Skin epidermis (tissue), 12 donors: ENCODE measurements at regions not wholly inside any gene's neighbourhood (a gene's known extent, or its start where the extent isn't known, plus 50 kb on each side); places are given as distances from the start of the nearest gene placed in this dataset.

Experiments
- H3K27ac ChIP-seq, 21 experiments: fragments of 200-600 bp; sonication (generic) in 11 of 21; one replicate each; pipeline ENCODE4 v1.5.0; 2020; ENCODE audit warnings: mild to moderate bottlenecking in 3 of 21, inconsistent platforms in 2 of 21, moderate library complexity in 2 of 21
- H3K4me3 ChIP-seq, 7 experiments: fragments of 200-600 bp; sonication (generic) in 2 of 7; one replicate each; pipeline ENCODE4 v1.5.0; 2020; ENCODE audit warnings: inconsistent platforms in 2 of 7, mild to moderate bottlenecking in 2 of 7, moderate library complexity in 1 of 7

DNA sequence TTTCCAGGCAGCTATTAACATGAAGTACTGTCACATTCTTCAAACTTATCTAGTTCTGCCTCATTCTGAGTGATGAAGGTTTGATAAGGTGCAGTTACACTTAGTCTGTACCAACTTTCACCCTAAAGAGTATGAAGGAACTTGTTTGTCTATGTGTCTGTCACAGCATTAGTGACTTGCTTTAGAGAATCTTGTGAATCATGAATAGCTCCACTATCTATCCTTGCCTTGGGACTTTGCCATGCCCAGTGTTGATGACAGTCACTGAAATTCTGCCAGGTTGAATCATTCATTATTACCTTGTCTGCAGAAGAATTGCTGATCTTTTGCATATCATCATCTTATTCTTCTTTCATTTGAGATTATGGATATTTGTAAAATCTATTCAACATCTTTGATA, 50.9 kb upstream of the A1CF start:
- no peak overlapping the region for H3K4me3 ChIP-seq
- no peak overlapping the region for H3K27ac ChIP-seq

DNA sequence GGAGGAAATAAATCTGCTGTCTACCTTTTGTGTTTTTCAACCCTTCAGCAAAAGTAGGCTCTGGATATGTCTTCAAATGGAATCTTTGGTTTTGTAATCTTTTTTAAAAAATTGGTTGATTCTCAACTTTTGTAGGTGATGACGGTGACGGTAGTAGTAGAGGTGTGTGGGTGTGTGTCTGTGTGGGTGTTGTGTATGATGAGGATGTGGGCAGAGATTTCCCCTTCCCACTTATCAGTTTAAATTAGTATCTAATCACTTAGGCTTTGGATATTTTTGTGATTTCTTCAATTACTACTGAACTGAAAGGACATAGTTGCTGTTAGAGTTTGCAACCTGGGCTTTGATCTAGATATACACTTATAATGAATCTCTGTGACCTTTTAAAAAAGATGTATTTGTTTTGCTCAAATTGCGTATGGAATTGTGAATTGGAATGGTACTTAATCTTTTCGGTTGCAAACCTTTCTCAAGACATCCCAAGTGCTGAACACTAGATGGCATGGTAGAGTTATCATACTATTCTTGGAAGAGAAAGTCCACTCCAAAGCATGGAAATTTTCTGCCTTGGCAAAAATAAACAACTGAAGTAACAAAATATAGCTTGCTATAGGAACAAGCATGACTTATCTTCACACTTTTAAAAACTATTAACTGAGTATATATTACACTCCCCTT, 51.9 kb upstream of the A1CF start:
- Histone ChIP-seq H3K27ac (no peak overlapping the region), H3K4me3 (no peak overlapping the region)

DNA sequence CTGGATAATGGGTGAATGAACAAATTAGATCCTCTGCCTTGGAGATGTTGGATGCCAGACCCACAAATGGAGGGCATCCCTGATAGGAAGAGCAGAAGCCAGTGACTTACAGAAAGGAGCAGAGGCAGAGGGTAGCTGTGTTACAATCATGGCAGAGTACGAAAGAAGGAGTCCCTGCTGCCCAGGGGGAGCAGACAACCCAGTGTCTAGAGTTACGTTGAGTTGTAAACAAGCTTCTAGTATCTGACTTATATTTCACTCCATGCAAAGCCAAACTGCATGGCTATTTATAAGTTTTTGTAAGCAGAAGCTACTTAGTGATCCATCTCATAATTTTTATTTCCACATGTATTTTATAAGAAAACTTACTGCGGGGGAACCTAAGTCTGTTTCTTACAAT, 56.2 kb upstream of the A1CF start:
- H3K27ac ChIP-seq: no peak overlapping the region
- no peak overlapping the region for H3K4me3 ChIP-seq

DNA sequence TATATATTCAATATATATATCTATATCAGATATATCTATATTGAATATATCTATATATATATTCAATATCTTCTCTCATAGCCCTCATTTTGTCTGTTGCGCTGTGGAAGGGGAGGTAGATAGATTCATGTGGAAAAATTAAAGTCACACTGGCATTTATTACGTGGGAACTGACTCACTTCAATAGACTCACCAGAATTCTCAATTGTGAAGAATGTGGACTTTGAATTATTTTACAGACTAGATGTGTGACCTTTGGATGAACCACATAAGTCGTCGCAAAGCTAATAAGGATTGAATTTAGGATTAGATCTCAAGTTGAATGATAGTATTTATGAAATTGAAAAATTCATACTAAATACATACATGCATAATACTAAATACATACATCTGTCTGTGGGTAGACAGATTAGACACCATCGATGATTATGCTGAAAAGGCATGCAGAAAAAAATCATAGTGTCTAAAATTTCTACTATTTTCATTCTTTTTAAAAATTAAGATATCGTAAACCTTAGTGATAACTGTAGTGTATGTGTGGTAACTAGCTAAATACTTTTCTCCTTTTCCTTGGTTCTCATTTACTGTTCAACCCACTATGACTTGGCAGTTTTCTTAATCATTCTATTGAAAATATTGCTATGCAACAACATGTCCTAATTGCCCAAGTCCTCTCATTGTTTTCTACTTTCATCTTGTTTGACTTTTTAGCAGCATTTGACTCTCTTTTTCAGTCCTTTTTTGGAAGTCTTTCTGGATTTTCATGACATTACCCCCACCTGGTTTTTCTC, 61.8 kb upstream of the A1CF start:
- Histone ChIP-seq H3K27ac (no peak overlapping the region), H3K4me3 (no peak overlapping the region)

DNA sequence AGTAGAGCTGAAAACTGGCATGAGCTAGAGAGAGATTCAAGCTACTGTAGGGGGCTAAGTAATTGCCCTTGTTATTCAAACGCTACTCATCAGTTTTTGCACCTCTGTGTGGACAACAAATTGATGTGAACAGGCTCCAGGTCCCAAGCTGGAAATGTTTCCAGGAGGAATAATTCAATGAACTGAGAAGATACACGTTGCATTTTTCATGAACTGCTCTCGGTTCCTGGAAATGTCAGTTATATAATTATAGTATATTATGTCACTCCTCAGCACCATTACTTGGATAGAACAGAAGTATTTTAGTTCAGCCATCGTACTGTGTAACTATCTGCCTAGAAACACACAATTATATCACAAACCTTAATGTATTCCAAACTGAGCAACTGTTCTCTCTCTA, 65.9 kb upstream of the A1CF start:
- no peak overlapping the region for H3K27ac ChIP-seq
- no peak overlapping the region for H3K4me3 ChIP-seq

DNA sequence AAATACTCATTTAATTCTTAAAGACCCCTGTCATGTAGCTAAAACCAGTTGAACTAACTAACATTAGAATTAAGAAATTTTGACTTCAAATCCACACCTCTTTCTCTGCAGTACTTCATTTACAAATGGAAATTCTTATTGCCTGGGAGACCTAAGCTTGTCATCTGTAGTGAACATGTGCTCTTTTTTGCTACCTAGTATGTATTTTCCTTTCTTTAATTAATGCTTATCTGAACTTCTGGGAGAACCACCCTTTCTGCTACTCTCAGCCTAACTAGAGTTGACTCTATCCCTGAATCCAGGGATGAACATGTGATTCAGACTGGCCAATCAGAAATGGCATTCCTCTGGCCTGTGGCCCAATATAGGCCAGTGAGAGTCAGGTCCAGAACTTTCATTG, 75.9 kb upstream of the A1CF start:
- Histone ChIP-seq H3K4me3 (no peak overlapping the region), H3K27ac (no peak overlapping the region)

DNA sequence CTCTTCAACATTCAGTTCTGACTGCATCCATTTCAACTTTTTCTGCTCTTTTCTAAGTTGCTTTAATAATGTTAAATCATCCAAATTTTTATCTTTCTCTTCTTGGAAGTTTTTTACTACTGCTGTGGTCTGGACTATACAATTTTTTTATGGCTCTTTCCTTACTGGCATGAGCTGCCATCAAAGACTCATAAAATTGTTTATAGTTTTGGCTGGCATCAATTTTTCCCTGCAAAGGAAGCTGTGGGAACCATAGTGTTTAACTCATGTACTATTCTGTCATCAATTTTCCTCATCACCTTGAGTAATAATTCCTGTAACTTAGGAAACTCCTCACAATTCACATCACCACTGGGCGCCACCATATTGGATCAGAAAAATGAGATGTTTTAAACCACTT, 77.6 kb upstream of the A1CF start:
- Histone ChIP-seq H3K4me3 (no peak overlapping the region), H3K27ac (no peak overlapping the region)

DNA sequence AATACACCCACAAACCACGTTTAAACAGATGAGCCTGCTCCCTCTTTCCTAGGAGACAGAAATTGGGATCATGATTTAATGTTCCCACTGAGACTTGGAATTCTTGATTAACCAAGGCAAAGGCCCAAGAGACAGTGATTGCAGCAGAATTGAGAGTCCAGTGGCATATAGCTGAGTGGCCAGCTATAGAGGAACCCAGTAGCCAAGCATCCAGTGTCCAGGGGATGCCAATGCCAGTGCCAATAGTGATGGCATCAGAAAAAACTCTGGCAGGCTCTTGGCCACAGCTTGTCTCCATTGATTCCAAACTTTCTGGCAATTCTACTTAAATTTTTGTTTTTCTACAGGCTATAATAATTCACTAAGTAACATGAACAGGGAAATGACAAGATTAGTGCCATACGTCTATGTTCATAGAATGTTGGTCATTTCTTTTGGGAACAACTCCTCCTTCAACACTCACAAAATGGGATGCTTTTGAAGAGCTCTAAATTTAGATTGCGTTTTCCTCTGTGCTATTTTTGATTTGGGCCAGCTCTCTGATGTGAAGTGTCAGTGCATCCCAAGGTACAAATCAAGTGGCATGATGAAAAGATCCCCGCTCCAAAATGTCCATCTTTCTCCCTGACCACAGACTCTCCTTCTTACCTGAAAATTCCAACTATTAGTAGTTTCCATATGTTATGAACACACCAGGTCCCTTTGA, 83.1 kb upstream of the A1CF start:
- Histone ChIP-seq H3K27ac (no peak overlapping the region), H3K4me3 (no peak overlapping the region)

DNA sequence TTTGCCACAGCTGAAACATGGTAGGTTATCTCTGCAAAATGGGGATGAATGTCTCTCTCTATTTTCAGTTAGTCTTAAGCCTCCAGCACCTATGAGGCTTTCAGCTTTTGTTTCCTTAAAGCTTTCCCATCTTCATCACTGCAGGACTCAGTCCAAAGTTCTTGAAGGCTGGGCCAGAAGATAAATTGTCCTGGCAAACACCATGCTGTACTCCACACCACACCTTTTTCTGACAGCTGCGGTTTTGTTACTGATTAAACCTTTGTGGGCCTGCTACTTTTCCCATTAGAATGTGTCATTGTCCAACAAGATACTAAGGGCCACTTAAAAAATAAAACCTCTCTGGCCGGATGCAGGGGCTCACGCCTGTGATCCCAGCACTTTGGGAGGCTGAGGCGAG, 87.2 kb upstream of the A1CF start:
- no peak overlapping the region for H3K4me3 ChIP-seq

DNA sequence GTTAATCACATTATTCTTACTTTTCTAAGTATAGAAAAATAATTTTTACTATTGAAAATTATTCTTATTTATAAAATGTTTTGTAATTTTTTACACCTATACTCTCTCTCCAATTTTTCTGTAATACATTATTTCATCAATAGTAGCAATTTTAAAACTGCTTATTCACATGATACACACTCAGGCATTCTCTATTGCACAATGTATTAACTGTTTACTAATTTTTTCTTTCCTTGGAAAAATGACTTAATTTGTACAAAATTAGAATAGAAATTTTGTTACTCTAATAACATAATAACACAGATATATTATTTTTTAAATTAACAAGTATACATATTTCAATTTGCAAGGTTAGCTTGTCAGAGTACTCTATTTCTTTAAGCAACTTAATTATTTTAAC, 92.9 kb upstream of the PRKG1 start:
- Histone ChIP-seq H3K4me3 (no peak overlapping the region), H3K27ac (no peak overlapping the region)

More for the DNA sequence above, 87.2 kb upstream of the A1CF start:
- no peak overlapping the region for H3K27ac ChIP-seq

DNA sequence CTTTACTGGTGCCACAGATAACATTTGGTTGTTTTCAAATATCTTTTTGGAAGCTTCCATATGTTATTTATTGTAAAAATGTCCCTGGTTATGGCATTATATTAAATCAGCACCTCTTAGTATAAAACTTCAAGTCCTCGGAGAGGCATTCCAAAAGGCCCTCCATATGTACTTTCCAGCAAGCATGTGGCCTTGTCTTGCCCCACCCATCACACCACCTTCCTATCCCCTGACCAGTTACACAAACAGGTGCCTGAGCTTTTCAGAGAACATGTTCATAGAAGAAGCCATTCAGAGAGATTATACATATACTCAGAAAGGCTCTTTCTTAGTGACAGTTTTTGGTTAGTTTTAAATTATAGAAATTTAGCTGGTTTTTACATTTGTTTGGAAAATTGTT, 92.4 kb upstream of the PRKG1 start:
- Histone ChIP-seq H3K4me3 (no peak overlapping the region), H3K27ac (no peak overlapping the region)

DNA sequence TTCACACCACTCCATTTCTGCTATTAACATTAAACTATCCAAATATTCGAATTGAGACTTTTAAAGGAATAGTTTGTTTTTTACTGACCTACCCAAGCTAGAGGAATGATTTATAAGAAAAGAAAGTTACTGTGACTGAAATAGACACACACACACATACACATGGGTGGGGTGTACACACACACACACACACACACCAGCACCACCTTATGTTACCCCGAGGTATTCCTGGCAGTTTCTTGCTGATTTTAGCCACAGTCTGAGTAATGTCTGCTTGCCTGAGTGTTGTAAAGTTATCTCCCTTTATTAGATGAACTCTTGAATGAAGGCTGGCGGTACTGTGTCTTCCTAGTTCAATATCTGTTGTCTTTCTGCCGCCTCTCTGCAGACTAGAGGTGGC, 91.3 kb upstream of the PRKG1 start:
- no peak overlapping the region for H3K27ac ChIP-seq
- H3K4me3 ChIP-seq: no peak overlapping the region

DNA sequence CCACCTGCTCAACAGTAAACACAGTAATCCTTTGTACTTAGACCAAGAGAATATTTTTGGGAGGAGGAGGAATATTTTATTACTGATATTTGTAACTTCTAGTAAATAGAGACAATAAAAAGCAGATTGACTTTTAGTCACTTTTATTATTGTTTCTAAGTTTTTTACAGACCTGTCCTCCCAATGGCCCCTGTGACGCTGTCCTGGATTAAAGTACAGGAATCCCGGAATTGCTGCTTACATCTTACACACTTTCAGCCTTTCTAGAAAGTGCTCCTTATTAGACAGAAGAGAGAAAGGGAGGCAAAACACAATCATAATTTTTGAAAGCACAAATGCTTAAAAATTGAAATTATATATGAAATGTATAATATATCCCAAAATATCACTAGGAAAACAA, 86.4 kb upstream of the PRKG1 start:
- Histone ChIP-seq H3K27ac (no peak overlapping the region), H3K4me3 (no peak overlapping the region)

DNA sequence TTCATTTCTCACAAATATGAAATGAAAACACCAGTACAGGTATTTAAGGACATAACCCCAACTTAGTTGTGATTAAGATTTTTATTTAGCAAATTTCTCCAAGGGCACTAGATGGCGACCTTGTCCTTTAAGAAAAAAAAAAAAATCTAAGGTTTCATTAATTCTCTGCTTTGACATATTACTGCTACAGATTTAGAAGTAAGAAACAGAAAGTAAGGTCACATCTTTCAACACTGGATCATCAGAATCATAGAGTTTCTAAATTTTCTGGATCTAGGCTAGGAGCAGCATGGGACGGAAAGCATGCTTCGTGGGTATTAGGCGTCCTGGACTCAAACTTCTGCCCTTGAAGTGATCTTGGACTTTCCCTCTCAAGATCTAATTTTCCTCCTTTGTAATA, 85.5 kb upstream of the PRKG1 start:
- no peak overlapping the region for H3K4me3 ChIP-seq
- H3K27ac ChIP-seq: no peak overlapping the region

DNA sequence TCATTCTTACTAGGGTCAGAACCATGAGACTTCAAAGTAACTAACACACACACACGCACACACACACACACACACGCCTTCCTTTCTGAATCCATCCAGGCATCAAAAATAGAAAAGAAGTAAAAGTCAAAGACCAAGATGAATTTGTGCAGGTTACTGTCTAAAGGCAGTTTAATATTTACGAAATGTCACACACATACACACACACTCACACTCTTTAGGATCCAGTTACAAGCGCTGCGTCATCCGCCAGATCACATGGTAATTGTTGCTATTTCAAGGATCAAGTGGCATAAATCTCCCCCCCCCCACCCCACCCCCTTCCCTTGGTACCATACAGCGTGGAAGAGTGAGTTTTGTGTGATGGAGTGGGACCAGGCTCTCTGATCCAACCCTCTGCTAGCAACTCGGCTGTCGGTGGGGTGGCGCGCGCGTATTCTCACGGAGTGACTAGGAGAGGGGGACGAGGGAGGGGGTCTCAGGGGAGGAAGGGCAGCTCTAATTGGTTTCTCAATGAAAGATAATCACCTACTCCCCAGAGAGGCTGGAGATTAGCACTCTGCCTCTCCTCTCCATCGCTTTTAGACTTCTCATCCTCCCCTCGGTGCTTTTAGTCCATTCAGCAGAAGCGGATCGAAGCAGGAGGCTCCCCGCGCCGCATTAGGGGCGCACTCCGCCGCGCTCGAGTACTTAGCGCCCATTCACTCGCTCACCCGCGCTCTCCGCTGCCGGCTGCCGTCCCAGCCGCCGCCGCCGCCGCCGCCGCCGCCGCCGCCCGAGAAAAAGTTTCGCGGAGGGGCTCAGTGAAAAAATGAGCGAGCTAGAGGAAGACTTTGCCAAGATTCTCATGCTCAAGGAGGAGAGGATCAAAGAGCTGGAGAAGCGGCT, 83.5 kb upstream of the PRKG1 start:
- H3K27ac ChIP-seq: peak overlapping the region in 10 of 21 experiments; percentile 14 to 81 (median 64)
- peak overlapping the region; percentile 32 to 45 (median 40) for H3K4me3 ChIP-seq

DNA sequence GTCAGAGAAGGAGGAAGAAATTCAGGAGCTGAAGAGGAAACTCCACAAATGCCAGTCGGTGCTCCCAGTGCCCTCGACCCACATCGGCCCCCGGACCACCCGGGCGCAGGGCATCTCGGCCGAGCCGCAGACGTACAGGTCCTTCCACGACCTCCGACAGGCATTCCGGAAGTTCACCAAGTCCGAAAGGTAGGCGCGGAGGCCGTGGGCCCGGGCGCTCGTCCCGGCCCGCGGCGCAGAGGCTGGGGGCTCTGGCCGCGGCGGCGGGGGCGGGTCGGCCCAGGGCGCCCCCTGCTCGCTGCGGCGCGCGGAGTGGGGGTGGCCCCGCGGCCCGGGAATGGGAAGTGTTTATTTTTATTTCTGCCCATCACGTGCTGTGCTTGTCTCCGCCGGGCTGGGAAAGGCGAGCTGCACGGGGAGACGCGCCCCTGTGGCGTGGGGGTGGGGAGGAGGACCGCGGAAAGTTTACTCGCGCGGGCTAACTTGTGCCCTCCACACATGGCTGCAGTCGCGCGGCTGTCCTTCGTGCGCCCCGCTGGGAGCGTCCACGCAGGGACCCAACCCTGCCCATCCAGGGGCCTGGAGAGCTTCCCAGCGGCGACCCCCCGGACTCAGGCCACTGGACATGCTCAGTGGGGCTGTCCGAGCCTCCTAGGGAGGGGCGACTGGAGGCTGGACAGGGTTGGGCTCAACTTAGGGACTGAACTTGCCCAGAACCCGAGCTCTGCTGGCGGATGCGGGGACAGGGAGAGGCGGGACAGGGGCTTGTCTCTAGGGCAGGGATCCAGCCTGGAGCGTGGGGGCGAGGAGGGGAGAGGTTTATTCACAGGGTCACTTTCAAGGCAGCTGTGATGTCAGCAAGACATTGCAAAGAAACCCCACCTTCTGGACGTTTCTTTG, 82.6 kb upstream of the PRKG1 start:
- Histone ChIP-seq H3K27ac (peak overlapping the region in 14 of 21 experiments; percentile 11 to 81 (median 60)), H3K4me3 (peak overlapping the region; percentile 32 to 45 (median 40))

DNA sequence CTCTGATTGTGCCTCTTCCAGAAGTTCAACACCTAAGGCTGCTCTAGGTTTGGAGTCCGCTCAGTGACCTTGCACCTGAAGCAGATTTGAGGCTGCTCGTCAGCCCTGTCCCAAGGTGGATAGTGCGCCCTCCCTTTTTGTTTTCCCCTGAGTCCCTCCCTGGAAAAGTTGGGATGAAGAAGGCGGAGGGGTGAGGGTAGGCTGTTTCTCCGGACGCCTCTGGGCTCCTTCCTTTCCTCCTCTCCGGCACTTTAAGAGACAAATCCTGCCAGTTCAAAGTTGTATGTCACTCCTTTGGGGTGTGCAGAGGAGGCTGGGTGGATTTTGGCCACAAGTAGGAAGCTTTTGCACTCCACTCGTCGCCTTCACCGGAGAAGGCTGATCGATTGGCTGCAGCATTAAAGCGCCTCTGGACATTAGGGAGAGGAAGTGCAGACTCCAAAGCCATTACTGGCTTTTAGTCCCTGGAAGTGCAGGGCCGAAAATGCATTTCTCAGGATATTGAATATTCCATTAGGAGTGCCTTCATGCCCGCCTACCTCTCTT, 81.9 kb upstream of the PRKG1 start:
- H3K27ac ChIP-seq: peak overlapping the region in 11 of 21 experiments; percentile 11 to 81 (median 58)
- H3K4me3 ChIP-seq: peak overlapping the region in 6 of 7 experiments; percentile 32 to 45 (median 41)

DNA sequence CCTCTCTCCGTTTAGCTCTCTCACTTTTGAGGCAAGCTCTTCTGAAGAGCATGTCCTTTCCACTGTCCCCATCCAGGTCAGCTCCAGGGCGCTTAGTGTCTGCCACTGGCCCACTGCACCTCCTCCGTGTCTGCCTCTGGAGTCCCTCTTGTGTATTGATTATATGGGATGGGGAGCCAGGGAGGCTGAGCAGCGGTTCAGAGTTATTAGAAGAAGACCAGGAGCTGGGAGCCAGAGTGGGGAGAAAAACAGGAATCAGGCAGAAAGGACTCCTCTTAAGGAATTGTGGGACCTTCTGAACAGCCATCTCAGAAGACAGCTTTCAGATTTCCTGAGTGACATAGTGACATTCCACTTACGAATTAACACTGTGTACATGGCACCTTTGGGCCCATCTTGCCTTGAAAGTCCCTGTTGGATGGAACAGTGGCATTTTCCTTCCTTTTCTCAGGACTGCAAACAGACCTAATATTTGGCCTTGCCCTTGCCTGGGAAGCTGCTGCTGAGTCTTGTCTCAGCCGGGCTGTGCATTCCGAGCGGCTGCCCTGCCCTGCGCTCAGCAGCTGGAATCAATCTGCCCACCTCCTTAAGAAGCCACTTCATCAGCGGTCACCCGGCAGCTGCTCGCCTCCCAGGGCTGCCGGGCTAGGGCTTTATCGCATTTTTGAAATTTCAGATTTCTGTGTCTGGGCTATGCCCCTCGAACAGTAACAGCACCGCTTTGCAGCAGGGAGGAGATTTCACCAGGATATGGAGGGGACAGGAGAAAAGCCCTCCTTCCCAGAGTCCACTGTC, 81.1 kb upstream of the PRKG1 start:
- Histone ChIP-seq H3K27ac (peak overlapping the region in 14 of 21 experiments; percentile 13 to 81 (median 55)), H3K4me3 (peak overlapping the region in 2 of 7 experiments; percentile 35 to 43)
